IMR-90 (cell line): ENCODE measurements at regions not wholly inside any gene's neighbourhood (a gene's known extent, or its start where the extent isn't known, plus 50 kb on each side); places are given as distances from the start of the nearest gene placed in this dataset.

Source experiments
- ATAC-seq: fragments of 200-7000 bp; cut with Tn5 transposase; 2 replicates; pipeline ENCODE4 v1.9.1; 2020; ENCODE audit warnings: low read depth, mild to moderate bottlenecking, moderate library complexity
- BruUV-seq: library from RNA; stranded (reverse); fragments of 400-500 nt; replicated peaks from 2 replicates; lab custom pipeline; 2021; lab: Mats Ljungman, UMichigan
- CTCF ChIA-PET: fragments of 300-600 bp; formaldehyde crosslinking; extraction: SDS; loops from one replicate; lab custom pipeline; 2021; ENCODE audit warnings: antibody characterized with exemption; lab: Yijun Ruan, JAX
- POLR2A ChIA-PET: fragments of 300-600 bp; sonication (Branson Sonifier 250); formaldehyde crosslinking; loops from one replicate; lab custom pipeline; 2022; ENCODE audit warnings: antibody characterized with exemption; ENCODE audit not compliant: unreplicated experiment; lab: Charles Lee
- DNase-seq: peaks from one replicate; pipeline ENCODE4 v3.0.0; 2013
- H2AFZ ChIP-seq: replicated peaks from 2 replicates; pipeline ENCODE3; 2013; ENCODE audit warnings: low read length, mild to moderate bottlenecking; ENCODE audit not compliant: poor library complexity
- H2AK5ac ChIP-seq: 2 replicates; pipeline ENCODE4 v1.6.1; 2013; ENCODE audit warnings: low read depth, low read length, inconsistent platforms
- H2AK9ac ChIP-seq: replicated peaks from 2 replicates; pipeline ENCODE3; 2013; ENCODE audit warnings: mild to moderate bottlenecking, low read depth, low read length, moderate library complexity; ENCODE audit not compliant: poor library complexity
- H2BK120ac ChIP-seq: 2 replicates; pipeline ENCODE4 v1.6.1; 2013; ENCODE audit warnings: low read depth, low read length, inconsistent platforms
- H2BK15ac ChIP-seq: 3 replicates; pipeline ENCODE4 v1.6.1; 2013; ENCODE audit warnings: low read depth, low read length, inconsistent platforms
- H2BK20ac ChIP-seq: 2 replicates; pipeline ENCODE4 v1.6.1; 2013; ENCODE audit warnings: low read depth, mild to moderate bottlenecking, inconsistent platforms, low read length, moderate library complexity
- H2BK5ac ChIP-seq: 2 replicates; pipeline ENCODE4 v1.6.1; 2013; ENCODE audit warnings: mild to moderate bottlenecking, low read depth, low read length, inconsistent platforms; ENCODE audit not compliant: poor library complexity, severe bottlenecking
- H3K14ac ChIP-seq: replicated peaks from 2 replicates; pipeline ENCODE4 v1.6.1; 2013; ENCODE audit warnings: low read depth, low read length, inconsistent platforms
- H3K18ac ChIP-seq: 2 replicates; pipeline ENCODE4 v1.6.1; 2013; ENCODE audit warnings: low read depth, low read length, control low read depth
- H3K23ac ChIP-seq: 2 replicates; pipeline ENCODE4 v1.6.1; 2013; ENCODE audit warnings: low read depth, low read length, inconsistent platforms
- H3K27ac ChIP-seq: 2 replicates; pipeline ENCODE4 v1.5.1; 2013; ENCODE audit warnings: mild to moderate bottlenecking, control low read depth, low read length; ENCODE audit not compliant: insufficient read depth
- H3K27me3 ChIP-seq: 2 replicates; pipeline ENCODE4 v1.6.1; 2013; ENCODE audit warnings: low read length; ENCODE audit not compliant: control insufficient read depth, insufficient read depth
- H3K36me3 ChIP-seq: 2 replicates; pipeline ENCODE4 v1.6.1; 2013; ENCODE audit warnings: low read length, mixed read lengths; ENCODE audit not compliant: control insufficient read depth, insufficient read depth
- H3K4ac ChIP-seq: 2 replicates; pipeline ENCODE4 v1.6.1; 2013; ENCODE audit warnings: low read depth, low read length, inconsistent platforms
- H3K4me1 ChIP-seq: 2 replicates; pipeline ENCODE4 v1.6.1; 2013; ENCODE audit warnings: low read length, mixed read lengths; ENCODE audit not compliant: control insufficient read depth, insufficient read depth
- H3K4me2 ChIP-seq: 2 replicates; pipeline ENCODE4 v1.6.1; 2013; ENCODE audit warnings: low read depth, mild to moderate bottlenecking, control low read depth, low read length, moderate library complexity
- H3K4me3 ChIP-seq: 2 replicates; pipeline ENCODE4 v1.5.1; 2013; ENCODE audit warnings: low read depth, mild to moderate bottlenecking, control low read depth, low read length, moderate library complexity; ENCODE audit not compliant: insufficient read depth
- H3K56ac ChIP-seq: 2 replicates; pipeline ENCODE4 v1.6.1; 2013; ENCODE audit warnings: low read length, inconsistent platforms; ENCODE audit not compliant: insufficient read depth; ENCODE audit errors: extremely low read depth
- H3K79me1 ChIP-seq, 2 experiments: 2 replicates each; pipeline ENCODE4 v1.6.1; 2013; ENCODE audit warnings: low read length in 2 of 2, inconsistent platforms in 1 of 2, low read depth in 1 of 2
- H3K9ac ChIP-seq: 2 replicates; pipeline ENCODE4 v1.6.1; 2013; ENCODE audit warnings: low read depth, low read length, control low read depth
- H3K9me1 ChIP-seq: 2 replicates; pipeline ENCODE4 v1.6.1; 2013; ENCODE audit warnings: low read length, inconsistent platforms; ENCODE audit not compliant: insufficient read depth
- H3K9me3 ChIP-seq: 2 replicates; pipeline ENCODE4 v1.6.1; 2013; ENCODE audit warnings: low read length; ENCODE audit not compliant: control insufficient read depth, insufficient read depth
- H4K20me1 ChIP-seq: 2 replicates; pipeline ENCODE4 v1.6.1; 2013; ENCODE audit warnings: low read length, inconsistent platforms; ENCODE audit not compliant: insufficient read depth
- H4K5ac ChIP-seq: 2 replicates; pipeline ENCODE4 v1.6.1; 2013; ENCODE audit warnings: mild to moderate bottlenecking, low read depth, low read length, control low read depth
- H4K8ac ChIP-seq, 2 experiments: 2 replicates each; pipeline ENCODE4 v1.6.1; 2013; ENCODE audit warnings: low read depth in 2 of 2, low read length in 2 of 2, control low read depth in 1 of 2, inconsistent platforms in 1 of 2
- H4K91ac ChIP-seq: 2 replicates; pipeline ENCODE4 v1.6.1; 2013; ENCODE audit warnings: low read depth, low read length, inconsistent platforms; ENCODE audit not compliant: insufficient read depth
- BHLHE40 ChIP-seq: fragments of 150-350 bp; IDR thresholded peaks from 2 replicates; pipeline ENCODE4 v1.6.1; 2016; ENCODE audit warnings: mild to moderate bottlenecking, low read depth, low read length
- CHD1 ChIP-seq: IDR thresholded peaks from 2 replicates; pipeline ENCODE4 v1.6.1; 2012; ENCODE audit warnings: low read depth, low read length, improper control_type of control experiment
- FOS ChIP-seq: fragments of 150-350 bp; IDR thresholded peaks from 2 replicates; pipeline ENCODE4 v1.6.1; 2016; ENCODE audit warnings: low read depth, low read length
- MAZ ChIP-seq: IDR thresholded peaks from 2 replicates; pipeline ENCODE4 v1.6.1; 2012; ENCODE audit warnings: low read depth, mild to moderate bottlenecking, low read length, improper control_type of control experiment, moderate library complexity, borderline replicate concordance
- MXI1 ChIP-seq: IDR thresholded peaks from 2 replicates; pipeline ENCODE4 v1.6.1; 2012; ENCODE audit warnings: low read depth, mild to moderate bottlenecking, low read length, moderate library complexity, borderline replicate concordance
- POLR2A ChIP-seq: IDR thresholded peaks from 2 replicates; pipeline ENCODE4 v1.6.1; 2012; ENCODE audit warnings: mild to moderate bottlenecking, low read depth, low read length
- RAD21 ChIP-seq: IDR thresholded peaks from 2 replicates; pipeline ENCODE4 v1.6.1; 2012; ENCODE audit warnings: low read length, improper control_type of control experiment
- RCOR1 ChIP-seq: IDR thresholded peaks from 2 replicates; pipeline ENCODE4 v1.6.1; 2012; ENCODE audit warnings: mild to moderate bottlenecking, low read length, improper control_type of control experiment; ENCODE audit not compliant: insufficient replicate concordance
- SMC3 ChIP-seq: fragments of 150-350 bp; IDR thresholded peaks from 2 replicates; pipeline ENCODE4 v1.6.1; 2016; ENCODE audit warnings: low read depth, mild to moderate bottlenecking, antibody characterized with exemption, low read length, moderate library complexity
- WGBS, 2 experiments: methylation state at CpG; one replicate each; pipeline versions ENCODE4 v1.1.5 to v1.1.7; 2013; ENCODE audit warnings: missing lambda C conversion rate in 2 of 2; ENCODE audit not compliant: insufficient read length in 1 of 2; ENCODE audit errors: extremely low coverage in 2 of 2; 5-methylcytosine and 5-hydroxymethylcytosine counted together
- dilution Hi-C: fragments of 300-500 bp; cut with HindIII; formaldehyde crosslinking; loops from one replicate; pipeline ENCODE4 v1.14.3; 2018; ENCODE audit warnings: low sequenced_read_pairs; ENCODE audit not compliant: unreplicated experiment
- in situ Hi-C: fragments of 300-500 bp; cut with MboI; formaldehyde crosslinking; loops from 3 replicates; pipeline ENCODE4 v1.14.3; 2019; ENCODE audit warnings: low sequenced_read_pairs, inconsistent platforms, mixed read lengths
- intact Hi-C: fragments of 100-400 bp; cut with micrococcal nuclease; formaldehyde crosslinking; loops from 2 replicates; pipeline ENCODE4 v1.10.0; 2022
- TF ChIP-seq, protein P1 (sequence below): fragments of 150-350 bp; IDR thresholded peaks from 2 replicates; pipeline ENCODE4 v1.6.1; 2016; ENCODE audit warnings: low read depth, mild to moderate bottlenecking, low read length, moderate library complexity, borderline replicate concordance

- no peak overlapping the region for H3K14ac ChIP-seq
- ChIA-PET POLR2A (no interaction called here), CTCF (no interaction called here)
- no peak overlapping the region for H2AK9ac ChIP-seq
- H3K9me1 ChIP-seq: peaks cover 19% of the 10 kb centered on the region
- H2AFZ ChIP-seq: no peak overlapping the region
- no peak overlapping the region for H3K4me2 ChIP-seq
- H2BK20ac ChIP-seq: no peak overlapping the region
- no peak overlapping the region for H3K18ac ChIP-seq
- DNase-seq (no peak), ATAC-seq (no peak)
- H2BK15ac ChIP-seq: 0 out of 3 replicates have a peak overlapping the region, but pooled peaks have one; percentile 97
- no peaks in the 10 kb centered on the region for H3K36me3 ChIP-seq
- intact Hi-C loops: loop anchor here (5.0 kb wide), 2 partner anchors 103 to 143 kb away; partner anchors contain the start of gene KLF13
- H2AK5ac ChIP-seq: peak overlapping the region; percentile 60
- peak overlapping the region; percentile 3; the same call in 1 of the 2 replicates for H3K4ac ChIP-seq
- H3K9ac ChIP-seq: no peak overlapping the region
- no peak overlapping the region for H2BK5ac ChIP-seq
- H4K8ac ChIP-seq: no peak overlapping the region
- H3K27ac ChIP-seq: no peak overlapping the region
- H3K79me1 ChIP-seq: no peaks in the 10 kb centered on the region
- TF ChIP-seq BHLHE40 (no peak), MAZ (no peak), RCOR1 (no peak), SMC3 (no peak), CHD1 (no peak), POLR2A (no peak), FOS (no peak), RAD21 (no peak), MXI1 (no peak)
- TF ChIP-seq, protein P1, sequence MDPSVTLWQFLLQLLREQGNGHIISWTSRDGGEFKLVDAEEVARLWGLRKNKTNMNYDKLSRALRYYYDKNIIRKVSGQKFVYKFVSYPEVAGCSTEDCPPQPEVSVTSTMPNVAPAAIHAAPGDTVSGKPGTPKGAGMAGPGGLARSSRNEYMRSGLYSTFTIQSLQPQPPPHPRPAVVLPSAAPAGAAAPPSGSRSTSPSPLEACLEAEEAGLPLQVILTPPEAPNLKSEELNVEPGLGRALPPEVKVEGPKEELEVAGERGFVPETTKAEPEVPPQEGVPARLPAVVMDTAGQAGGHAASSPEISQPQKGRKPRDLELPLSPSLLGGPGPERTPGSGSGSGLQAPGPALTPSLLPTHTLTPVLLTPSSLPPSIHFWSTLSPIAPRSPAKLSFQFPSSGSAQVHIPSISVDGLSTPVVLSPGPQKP: no peak
- no peaks in the 10 kb centered on the region for H3K9me3 ChIP-seq
- no peak overlapping the region for H2BK120ac ChIP-seq
- in situ Hi-C loops: no loop called here
- H3K4me1 ChIP-seq: peaks cover 14% of the 10 kb centered on the region
- no peak overlapping the region for H3K56ac ChIP-seq
- 80% methylated on average over 3 of the region's 6 CpGs; no CpG with 5 or more reads in 1 of the 2 experiments for WGBS, 2 experiments
- no peak overlapping the region for H4K5ac ChIP-seq
- no peak overlapping the region for H3K4me3 ChIP-seq
- H3K23ac ChIP-seq: no peak overlapping the region
- H4K20me1 ChIP-seq: peaks cover 4% of the 10 kb centered on the region; the same call in 1 of the 2 replicates
- no TSS peak for BruUV-seq
- H4K91ac ChIP-seq: no peak overlapping the region
- dilution Hi-C loops: no loop called here
- peaks cover 14% of the 10 kb centered on the region for H3K27me3 ChIP-seq
Observed at GRCh38 chr15:31469786-31470525, 143.3 kb downstream of the KLF13 start.
